ENCODE measurements at regions not wholly inside any gene's neighbourhood (a gene's known extent, or its start where the extent isn't known, plus 50 kb on each side); places are given as distances from the start of the nearest gene placed in this dataset.

- no peak for ATAC-seq
- no peak for DNase-seq (ENCODE audit: low spot score)
- Mint-ChIP-seq H3K4me1 (peaks cover 27% of the 10 kb centered on the region), H3K36me3 (no peaks in the 10 kb centered on the region), H3K27ac (no peak overlapping the region), H3K27me3 (ENCODE audit: low read depth) (peaks cover 43% of the 10 kb centered on the region), H3K9me3 (no peaks in the 10 kb centered on the region), H3K4me3 (no peak overlapping the region)
- ChIA-PET CTCF (no interaction called here), POLR2A (no interaction called here)
- TF ChIP-seq NFE2L1 (CRISPR knock-in tag; IDR thresholded peaks at IDR 0.05) = no peak
- no peak for TF ChIP-seq SMAD4 (CRISPR knock-in tag; IDR thresholded peaks at IDR 0.05)
- TF ChIP-seq TEAD4 (CRISPR knock-in tag; IDR thresholded peaks at IDR 0.05) = no peak
Observed at GRCh38 chr11:93608364-93608763, 53.1 kb upstream of the CEP295 start.

GRCh38 chr11:93606721-93607120 is 54.8 kb upstream of the CEP295 start:
- Mint-ChIP-seq H3K36me3 (no peaks in the 10 kb centered on the region), H3K4me3 (no peak overlapping the region), H3K4me1 (peaks cover 28% of the 10 kb centered on the region), H3K27ac (no peak overlapping the region), H3K9me3 (no peaks in the 10 kb centered on the region), H3K27me3 (ENCODE audit: low read depth) (peaks cover 41% of the 10 kb centered on the region)
- ATAC-seq (no peak), DNase-seq (ENCODE audit: low spot score) (no peak)
- ChIA-PET POLR2A (no interaction called here), CTCF (no interaction called here)
- no peak for TF ChIP-seq ATF1 (CRISPR knock-in tag; IDR thresholded peaks at IDR 0.05)
- TF ChIP-seq, protein P1, sequence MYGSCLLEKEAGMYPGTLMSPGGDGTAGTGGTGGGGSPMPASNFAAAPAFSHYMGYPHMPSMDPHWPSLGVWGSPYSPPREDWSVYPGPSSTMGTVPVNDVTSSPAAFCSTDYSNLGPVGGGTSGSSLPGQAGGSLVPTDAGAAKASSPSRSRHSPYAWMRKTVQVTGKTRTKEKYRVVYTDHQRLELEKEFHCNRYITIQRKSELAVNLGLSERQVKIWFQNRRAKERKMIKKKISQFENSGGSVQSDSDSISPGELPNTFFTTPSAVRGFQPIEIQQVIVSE (CRISPR knock-in tag; IDR thresholded peaks at IDR 0.05; ENCODE audit: borderline replicate concordance) = no peak
- TF ChIP-seq, protein P2, sequence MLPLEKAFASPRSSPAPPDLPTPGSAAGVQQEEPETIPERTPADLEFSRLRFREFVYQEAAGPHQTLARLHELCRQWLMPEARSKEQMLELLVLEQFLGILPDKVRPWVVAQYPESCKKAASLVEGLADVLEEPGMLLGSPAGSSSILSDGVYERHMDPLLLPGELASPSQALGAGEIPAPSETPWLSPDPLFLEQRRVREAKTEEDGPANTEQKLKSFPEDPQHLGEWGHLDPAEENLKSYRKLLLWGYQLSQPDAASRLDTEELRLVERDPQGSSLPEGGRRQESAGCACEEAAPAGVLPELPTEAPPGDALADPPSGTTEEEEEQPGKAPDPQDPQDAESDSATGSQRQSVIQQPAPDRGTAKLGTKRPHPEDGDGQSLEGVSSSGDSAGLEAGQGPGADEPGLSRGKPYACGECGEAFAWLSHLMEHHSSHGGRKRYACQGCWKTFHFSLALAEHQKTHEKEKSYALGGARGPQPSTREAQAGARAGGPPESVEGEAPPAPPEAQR (CRISPR knock-in tag; IDR thresholded peaks at IDR 0.05) = no peak
- no peak for TF ChIP-seq RORB (CRISPR knock-in tag; IDR thresholded peaks at IDR 0.05)

DNA sequence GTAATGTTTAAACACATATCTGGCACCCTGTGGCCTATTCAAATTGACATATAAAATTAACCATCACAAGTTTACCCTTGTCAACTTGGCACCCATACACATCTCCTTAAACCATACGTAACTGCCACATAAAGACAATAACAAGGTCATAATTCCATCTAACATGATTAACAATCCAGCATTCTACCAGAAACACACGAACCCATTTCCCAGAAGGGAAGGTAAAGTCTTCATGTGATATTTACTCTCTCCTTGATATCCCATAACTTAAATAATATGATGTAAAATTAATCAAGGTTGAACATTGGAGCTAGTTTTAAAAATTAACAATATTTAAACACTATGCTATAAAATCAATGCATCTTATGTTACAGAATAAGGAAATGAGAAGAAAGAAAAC is 55.2 kb upstream of the CEP295 start:
- peaks cover 40% of the 10 kb centered on the region for H3K27me3 Mint-ChIP-seq (ENCODE audit: low read depth)
- no peaks in the 10 kb centered on the region for H3K9me3 Mint-ChIP-seq
- ATAC-seq = no peak
- no peak overlapping the region for H3K27ac Mint-ChIP-seq
- H3K36me3 Mint-ChIP-seq = no peaks in the 10 kb centered on the region
- no peak for DNase-seq (ENCODE audit: low spot score)
- ChIA-PET CTCF (no interaction called here), POLR2A (no interaction called here)
- TF ChIP-seq GTF2I (CRISPR knock-in tag; conservative IDR thresholded peaks at IDR 0.05) = peak; percentile 76; the same call in 1 of the 2 replicates
- no peak for TF ChIP-seq NR3C1 (CRISPR knock-in tag; conservative IDR thresholded peaks at IDR 0.05; ENCODE audit: low read depth)
- H3K4me1 Mint-ChIP-seq = peaks cover 28% of the 10 kb centered on the region
- no peak overlapping the region; the same call in 1 of the 2 replicates for H3K4me3 Mint-ChIP-seq

GRCh38 chr11:93605642-93606041 is 55.8 kb upstream of the CEP295 start:
- ChIA-PET POLR2A (no interaction called here), CTCF (no interaction called here)
- no peak for ATAC-seq
- TF ChIP-seq NFYB (CRISPR knock-in tag; conservative IDR thresholded peaks at IDR 0.05; ENCODE audit: low read depth) = no peak
- no peak for TF ChIP-seq PRDM15 (CRISPR knock-in tag; IDR thresholded peaks at IDR 0.05)
- TF ChIP-seq RORB (CRISPR knock-in tag; IDR thresholded peaks at IDR 0.05) = no peak
- TF ChIP-seq ZBTB43 (CRISPR knock-in tag; IDR thresholded peaks at IDR 0.05) = no peak
- TF ChIP-seq, protein P2 (CRISPR knock-in tag; IDR thresholded peaks at IDR 0.05) = no peak
- TF ChIP-seq ESRRA (CRISPR knock-in tag; IDR thresholded peaks at IDR 0.05; ENCODE audit: borderline replicate concordance) = no peak
- no peak for TF ChIP-seq FOXP1 (CRISPR knock-in tag; IDR thresholded peaks at IDR 0.05; ENCODE audit: borderline replicate concordance)
- TF ChIP-seq ZNF121 (CRISPR knock-in tag; IDR thresholded peaks at IDR 0.05) = no peak
- TF ChIP-seq TEAD4 (CRISPR knock-in tag; IDR thresholded peaks at IDR 0.05) = no peak
- TF ChIP-seq PRRX2 (CRISPR knock-in tag; IDR thresholded peaks at IDR 0.05) = no peak
- TF ChIP-seq, protein P3, sequence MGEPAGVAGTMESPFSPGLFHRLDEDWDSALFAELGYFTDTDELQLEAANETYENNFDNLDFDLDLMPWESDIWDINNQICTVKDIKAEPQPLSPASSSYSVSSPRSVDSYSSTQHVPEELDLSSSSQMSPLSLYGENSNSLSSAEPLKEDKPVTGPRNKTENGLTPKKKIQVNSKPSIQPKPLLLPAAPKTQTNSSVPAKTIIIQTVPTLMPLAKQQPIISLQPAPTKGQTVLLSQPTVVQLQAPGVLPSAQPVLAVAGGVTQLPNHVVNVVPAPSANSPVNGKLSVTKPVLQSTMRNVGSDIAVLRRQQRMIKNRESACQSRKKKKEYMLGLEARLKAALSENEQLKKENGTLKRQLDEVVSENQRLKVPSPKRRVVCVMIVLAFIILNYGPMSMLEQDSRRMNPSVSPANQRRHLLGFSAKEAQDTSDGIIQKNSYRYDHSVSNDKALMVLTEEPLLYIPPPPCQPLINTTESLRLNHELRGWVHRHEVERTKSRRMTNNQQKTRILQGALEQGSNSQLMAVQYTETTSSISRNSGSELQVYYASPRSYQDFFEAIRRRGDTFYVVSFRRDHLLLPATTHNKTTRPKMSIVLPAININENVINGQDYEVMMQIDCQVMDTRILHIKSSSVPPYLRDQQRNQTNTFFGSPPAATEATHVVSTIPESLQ (CRISPR knock-in tag; IDR thresholded peaks at IDR 0.05) = no peak
- TF ChIP-seq, protein P4, sequence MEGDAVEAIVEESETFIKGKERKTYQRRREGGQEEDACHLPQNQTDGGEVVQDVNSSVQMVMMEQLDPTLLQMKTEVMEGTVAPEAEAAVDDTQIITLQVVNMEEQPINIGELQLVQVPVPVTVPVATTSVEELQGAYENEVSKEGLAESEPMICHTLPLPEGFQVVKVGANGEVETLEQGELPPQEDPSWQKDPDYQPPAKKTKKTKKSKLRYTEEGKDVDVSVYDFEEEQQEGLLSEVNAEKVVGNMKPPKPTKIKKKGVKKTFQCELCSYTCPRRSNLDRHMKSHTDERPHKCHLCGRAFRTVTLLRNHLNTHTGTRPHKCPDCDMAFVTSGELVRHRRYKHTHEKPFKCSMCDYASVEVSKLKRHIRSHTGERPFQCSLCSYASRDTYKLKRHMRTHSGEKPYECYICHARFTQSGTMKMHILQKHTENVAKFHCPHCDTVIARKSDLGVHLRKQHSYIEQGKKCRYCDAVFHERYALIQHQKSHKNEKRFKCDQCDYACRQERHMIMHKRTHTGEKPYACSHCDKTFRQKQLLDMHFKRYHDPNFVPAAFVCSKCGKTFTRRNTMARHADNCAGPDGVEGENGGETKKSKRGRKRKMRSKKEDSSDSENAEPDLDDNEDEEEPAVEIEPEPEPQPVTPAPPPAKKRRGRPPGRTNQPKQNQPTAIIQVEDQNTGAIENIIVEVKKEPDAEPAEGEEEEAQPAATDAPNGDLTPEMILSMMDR (IDR thresholded peaks at IDR 0.05) = no peak

More at GRCh38 chr11:93605642-93606041, 55.8 kb upstream of the CEP295 start:
- Mint-ChIP-seq H3K4me1 (peaks cover 28% of the 10 kb centered on the region), H3K4me3 (no peak overlapping the region), H3K9me3 (no peaks in the 10 kb centered on the region), H3K27me3 (ENCODE audit: low read depth) (peaks cover 37% of the 10 kb centered on the region), H3K27ac (peak overlapping the region; percentile 10; the same call in 1 of the 2 replicates), H3K36me3 (no peaks in the 10 kb centered on the region)
- DNase-seq (ENCODE audit: low spot score) = no peak
